ENCODE measurements at regions not wholly inside any gene's neighbourhood (a gene's known extent, or its start where the extent isn't known, plus 50 kb on each side); places are given as distances from the start of the nearest gene placed in this dataset.

DNA sequence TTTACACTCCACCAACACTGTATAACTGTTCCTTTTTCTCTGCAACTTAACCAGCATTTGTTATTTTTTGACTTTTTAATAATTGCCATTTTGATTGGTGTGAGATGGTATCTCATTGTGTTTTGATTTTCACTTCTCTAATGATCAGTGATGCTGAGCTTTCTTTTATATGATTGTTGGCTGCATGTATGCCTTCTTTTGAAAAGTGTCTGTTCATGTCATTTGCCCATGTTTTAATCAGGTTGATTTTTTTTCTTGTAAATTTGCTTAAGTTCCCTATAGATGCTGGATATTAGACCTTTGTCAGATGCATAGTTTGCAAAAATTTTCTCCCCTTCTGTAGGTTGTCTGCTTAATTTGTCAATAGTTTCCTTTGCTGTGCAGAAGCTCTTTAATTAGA lies 263.0 kb downstream of the MBNL1 start:
- no peak for FAIRE-seq

DNA sequence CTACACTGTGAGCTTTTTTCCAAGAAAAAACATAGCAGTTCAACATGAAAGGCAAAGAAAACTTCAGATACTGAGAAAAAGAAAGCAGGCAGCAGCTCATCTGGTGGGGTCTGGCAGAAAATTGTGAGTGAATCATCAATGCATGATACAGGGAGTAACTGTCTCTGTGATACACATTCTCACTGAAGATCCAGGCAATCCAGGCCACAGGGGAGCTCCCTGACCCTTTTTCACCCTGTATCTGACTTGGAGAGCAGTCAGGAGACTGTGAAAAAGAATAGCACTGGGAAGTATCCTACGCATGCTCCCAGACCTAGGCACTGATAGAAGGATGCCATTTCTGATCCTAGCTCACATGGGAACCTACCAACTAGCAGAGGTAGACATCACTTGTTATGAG lies 269.8 kb downstream of the MBNL1 start:
- DNase-seq (ENCODE audit: insufficient read length, low spot score) (no peak), FAIRE-seq (no peak)
- TF ChIP-seq, protein P1, sequence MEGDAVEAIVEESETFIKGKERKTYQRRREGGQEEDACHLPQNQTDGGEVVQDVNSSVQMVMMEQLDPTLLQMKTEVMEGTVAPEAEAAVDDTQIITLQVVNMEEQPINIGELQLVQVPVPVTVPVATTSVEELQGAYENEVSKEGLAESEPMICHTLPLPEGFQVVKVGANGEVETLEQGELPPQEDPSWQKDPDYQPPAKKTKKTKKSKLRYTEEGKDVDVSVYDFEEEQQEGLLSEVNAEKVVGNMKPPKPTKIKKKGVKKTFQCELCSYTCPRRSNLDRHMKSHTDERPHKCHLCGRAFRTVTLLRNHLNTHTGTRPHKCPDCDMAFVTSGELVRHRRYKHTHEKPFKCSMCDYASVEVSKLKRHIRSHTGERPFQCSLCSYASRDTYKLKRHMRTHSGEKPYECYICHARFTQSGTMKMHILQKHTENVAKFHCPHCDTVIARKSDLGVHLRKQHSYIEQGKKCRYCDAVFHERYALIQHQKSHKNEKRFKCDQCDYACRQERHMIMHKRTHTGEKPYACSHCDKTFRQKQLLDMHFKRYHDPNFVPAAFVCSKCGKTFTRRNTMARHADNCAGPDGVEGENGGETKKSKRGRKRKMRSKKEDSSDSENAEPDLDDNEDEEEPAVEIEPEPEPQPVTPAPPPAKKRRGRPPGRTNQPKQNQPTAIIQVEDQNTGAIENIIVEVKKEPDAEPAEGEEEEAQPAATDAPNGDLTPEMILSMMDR (IDR thresholded peaks at IDR 0.05; ENCODE audit: insufficient read depth, missing control alignments) = no peak

More for the DNA sequence above, 263.0 kb downstream of the MBNL1 start:
- no peak for DNase-seq (ENCODE audit: insufficient read length, low spot score)
- TF ChIP-seq, protein P1 (IDR thresholded peaks at IDR 0.05; ENCODE audit: insufficient read depth, missing control alignments) = no peak

DNA sequence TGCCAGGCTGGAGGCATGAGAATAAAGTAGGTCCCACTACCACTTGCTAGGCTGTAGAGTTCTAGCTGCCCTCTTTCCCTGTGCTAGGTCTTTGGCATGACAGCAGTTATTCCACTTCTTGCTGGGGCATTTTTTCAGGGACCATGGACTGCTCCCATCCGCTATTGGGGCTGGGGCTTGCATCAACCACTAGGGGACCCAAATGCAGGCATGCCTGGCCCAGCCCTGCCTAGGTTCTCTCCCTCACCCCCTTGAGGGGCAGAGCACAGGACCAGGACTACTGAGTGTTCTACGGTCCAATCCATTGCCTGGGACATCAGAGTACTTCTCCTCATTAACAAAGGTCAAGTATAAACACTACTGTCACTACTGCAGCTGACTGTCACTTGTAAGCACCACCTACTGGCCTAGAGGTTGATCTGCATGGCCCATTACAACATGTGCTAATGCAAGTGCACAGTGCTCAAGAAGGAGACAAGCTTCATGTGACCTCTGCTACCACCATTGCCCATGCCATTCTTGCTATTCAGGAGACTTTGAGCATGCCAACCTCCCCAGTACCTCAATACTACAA lies 270.5 kb downstream of the MBNL1 start:
- FAIRE-seq (no peak), DNase-seq (ENCODE audit: insufficient read length, low spot score) (no peak)
- TF ChIP-seq, protein P1 (IDR thresholded peaks at IDR 0.05; ENCODE audit: insufficient read depth, missing control alignments) = no peak

GRCh38 chr3:152540120-152540519 lies 271.4 kb downstream of the MBNL1 start:
- DNase-seq (ENCODE audit: insufficient read length, low spot score) (no peak), FAIRE-seq (no peak)
- TF ChIP-seq, protein P1 (IDR thresholded peaks at IDR 0.05; ENCODE audit: insufficient read depth, missing control alignments) = no peak

DNA sequence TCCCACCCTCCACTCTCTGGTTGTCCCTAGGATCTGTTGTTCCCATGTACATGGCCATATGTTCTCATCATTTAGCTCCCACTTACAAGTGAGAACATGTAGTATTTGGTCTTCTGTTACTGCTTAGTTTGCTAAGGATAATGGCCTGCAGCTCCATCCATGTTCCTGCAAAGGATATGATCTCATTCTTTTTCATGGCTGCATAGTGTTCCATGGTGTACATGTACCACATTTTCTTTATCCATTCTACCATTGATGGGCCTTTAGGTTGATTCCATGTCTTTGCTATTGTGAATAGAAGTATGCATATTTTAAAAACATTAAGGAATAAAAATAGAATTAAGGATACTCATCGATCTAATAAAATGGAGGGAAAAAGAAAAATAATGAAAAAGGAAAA lies 278.4 kb downstream of the MBNL1 start:
- DNase-seq (ENCODE audit: insufficient read length, low spot score) = no peak
- no peak for FAIRE-seq
- TF ChIP-seq, protein P1 (IDR thresholded peaks at IDR 0.05; ENCODE audit: insufficient read depth, missing control alignments) = no peak

DNA sequence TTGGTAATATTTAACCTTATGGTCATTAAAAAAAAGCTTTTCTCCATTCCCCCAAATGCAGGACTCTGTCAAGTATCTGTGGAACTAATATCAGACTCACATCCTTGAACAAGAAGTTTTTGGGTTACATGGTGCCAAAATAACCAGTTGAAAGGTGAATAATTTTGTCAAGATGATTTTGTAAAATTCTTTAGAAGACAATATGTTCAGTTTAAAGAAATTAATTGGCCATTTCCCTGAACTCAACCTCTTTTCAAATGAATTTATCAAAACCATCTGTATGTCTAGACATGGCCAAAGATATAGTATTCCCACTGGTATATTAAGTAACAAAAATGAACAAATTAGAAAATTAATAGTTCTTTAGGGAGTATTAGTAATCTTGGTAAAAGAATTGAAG lies 280.5 kb downstream of the MBNL1 start:
- FAIRE-seq = no peak
- TF ChIP-seq, protein P1 (IDR thresholded peaks at IDR 0.05; ENCODE audit: insufficient read depth, missing control alignments) = no peak

DNA sequence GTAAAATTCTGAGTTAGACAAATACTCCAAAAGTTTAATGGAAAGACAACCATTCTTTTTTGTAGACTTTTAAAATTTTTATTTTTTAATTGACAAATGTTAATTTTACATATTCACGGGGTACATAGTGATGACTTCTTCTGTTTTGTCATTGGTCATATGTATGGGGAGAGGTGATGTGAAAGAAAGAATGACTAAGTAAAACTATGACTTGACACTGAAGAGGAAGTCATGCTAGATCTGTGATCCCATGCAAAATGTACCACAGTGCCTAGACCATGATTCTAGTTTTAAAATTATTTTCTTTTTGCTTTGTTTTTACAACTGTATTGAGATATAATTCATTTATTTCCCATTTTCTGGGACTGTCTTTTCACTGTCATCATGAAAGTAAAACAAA lies 281.6 kb downstream of the MBNL1 start:
- FAIRE-seq (no peak), DNase-seq (ENCODE audit: insufficient read length, low spot score) (no peak)
- TF ChIP-seq, protein P1 (IDR thresholded peaks at IDR 0.05; ENCODE audit: insufficient read depth, missing control alignments) = no peak

More for the DNA sequence above, 280.5 kb downstream of the MBNL1 start:
- DNase-seq (ENCODE audit: insufficient read length, low spot score) = no peak
